Fibroblast of the aortic adventitia (primary cell): ENCODE measurements at regions not wholly inside any gene's neighbourhood (a gene's known extent, or its start where the extent isn't known, plus 50 kb on each side); places are given as distances from the start of the nearest gene placed in this dataset.
A peak's percentile ranks its signal among the peaks of the same experiment; 100 is the strongest.

Experiments
- DNase-seq: peaks from one replicate; pipeline ENCODE4 v3.0.0-alpha.2; 2010; ENCODE audit warnings: low read depth
- H3K4me3 ChIP-seq: 2 replicates; pipeline ENCODE4 v1.5.1; 2011; ENCODE audit warnings: low read depth, mild to moderate bottlenecking, control low read depth, low read length, moderate library complexity
- TF ChIP-seq, protein P1 (sequence below): IDR thresholded peaks from 2 replicates; pipeline ENCODE4 v1.5.1; 2011; ENCODE audit warnings: mild to moderate bottlenecking, low read length, control low read depth, inconsistent platforms; ENCODE audit not compliant: insufficient read depth

- no peak for DNase-seq
- no peak overlapping the region for H3K4me3 ChIP-seq
- TF ChIP-seq, protein P1, sequence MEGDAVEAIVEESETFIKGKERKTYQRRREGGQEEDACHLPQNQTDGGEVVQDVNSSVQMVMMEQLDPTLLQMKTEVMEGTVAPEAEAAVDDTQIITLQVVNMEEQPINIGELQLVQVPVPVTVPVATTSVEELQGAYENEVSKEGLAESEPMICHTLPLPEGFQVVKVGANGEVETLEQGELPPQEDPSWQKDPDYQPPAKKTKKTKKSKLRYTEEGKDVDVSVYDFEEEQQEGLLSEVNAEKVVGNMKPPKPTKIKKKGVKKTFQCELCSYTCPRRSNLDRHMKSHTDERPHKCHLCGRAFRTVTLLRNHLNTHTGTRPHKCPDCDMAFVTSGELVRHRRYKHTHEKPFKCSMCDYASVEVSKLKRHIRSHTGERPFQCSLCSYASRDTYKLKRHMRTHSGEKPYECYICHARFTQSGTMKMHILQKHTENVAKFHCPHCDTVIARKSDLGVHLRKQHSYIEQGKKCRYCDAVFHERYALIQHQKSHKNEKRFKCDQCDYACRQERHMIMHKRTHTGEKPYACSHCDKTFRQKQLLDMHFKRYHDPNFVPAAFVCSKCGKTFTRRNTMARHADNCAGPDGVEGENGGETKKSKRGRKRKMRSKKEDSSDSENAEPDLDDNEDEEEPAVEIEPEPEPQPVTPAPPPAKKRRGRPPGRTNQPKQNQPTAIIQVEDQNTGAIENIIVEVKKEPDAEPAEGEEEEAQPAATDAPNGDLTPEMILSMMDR: no peak
These were observed 77.8 kb downstream of the RDH14 start for GRCh38 chr2:18482666-18483065.

GRCh38 chr2:18479947-18480369 is 80.5 kb downstream of the RDH14 start:
- no peak overlapping the region for H3K4me3 ChIP-seq
- TF ChIP-seq, protein P1: no peak
- DNase-seq: peak; percentile 94

GRCh38 chr2:18477293-18477692 is 83.2 kb downstream of the RDH14 start:
- H3K4me3 ChIP-seq: no peak overlapping the region
- TF ChIP-seq, protein P1: no peak
- DNase-seq: no peak

DNA sequence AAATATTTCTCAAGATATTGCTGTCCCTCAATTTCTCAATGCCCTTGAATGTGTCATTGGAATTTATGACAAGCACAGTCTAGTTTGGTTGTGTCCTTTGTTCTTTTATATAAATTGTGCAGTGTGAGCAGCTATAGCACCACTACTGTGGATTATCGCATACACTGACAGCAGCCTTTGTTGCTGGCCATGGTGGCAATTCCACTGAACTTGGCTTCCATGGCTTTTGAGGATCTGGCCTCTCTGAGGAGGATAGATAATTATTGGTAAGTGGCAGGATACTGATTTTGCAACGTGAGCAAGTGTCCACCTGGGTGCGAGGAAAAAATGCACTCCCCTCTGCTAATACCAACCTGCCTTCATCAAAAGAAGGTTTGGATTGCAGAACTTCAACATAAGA is 84.0 kb downstream of the RDH14 start:
- no peak for DNase-seq
- TF ChIP-seq, protein P1: no peak
- no peak overlapping the region for H3K4me3 ChIP-seq

DNA sequence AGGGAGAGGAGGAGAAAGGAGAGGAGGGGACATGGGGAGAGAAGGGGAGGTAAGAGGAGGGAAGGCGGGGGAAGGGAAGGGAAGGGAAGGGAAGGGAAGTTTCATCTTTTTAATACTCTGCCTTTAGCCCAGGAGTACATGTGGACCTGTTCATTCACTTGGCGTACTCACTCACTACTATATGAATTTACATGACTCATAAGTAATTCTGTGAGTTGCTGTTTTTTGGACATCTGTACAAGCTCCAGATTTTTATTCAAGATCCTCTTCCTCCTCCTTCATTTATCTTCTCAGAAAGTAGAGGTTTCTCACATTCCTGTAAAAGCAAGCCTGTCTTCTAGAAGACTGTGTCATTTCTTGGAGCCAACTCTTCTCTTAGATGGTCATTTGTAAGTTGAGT is 84.6 kb downstream of the RDH14 start:
- DNase-seq: peak; percentile 52
- TF ChIP-seq, protein P1: no peak

GRCh38 chr2:18474700-18475099 is 85.8 kb downstream of the RDH14 start:
- TF ChIP-seq, protein P1: no peak
- DNase-seq: peak; percentile 44
- no peak overlapping the region for H3K4me3 ChIP-seq

More for the DNA sequence above, 84.6 kb downstream of the RDH14 start:
- no peak overlapping the region for H3K4me3 ChIP-seq

DNA sequence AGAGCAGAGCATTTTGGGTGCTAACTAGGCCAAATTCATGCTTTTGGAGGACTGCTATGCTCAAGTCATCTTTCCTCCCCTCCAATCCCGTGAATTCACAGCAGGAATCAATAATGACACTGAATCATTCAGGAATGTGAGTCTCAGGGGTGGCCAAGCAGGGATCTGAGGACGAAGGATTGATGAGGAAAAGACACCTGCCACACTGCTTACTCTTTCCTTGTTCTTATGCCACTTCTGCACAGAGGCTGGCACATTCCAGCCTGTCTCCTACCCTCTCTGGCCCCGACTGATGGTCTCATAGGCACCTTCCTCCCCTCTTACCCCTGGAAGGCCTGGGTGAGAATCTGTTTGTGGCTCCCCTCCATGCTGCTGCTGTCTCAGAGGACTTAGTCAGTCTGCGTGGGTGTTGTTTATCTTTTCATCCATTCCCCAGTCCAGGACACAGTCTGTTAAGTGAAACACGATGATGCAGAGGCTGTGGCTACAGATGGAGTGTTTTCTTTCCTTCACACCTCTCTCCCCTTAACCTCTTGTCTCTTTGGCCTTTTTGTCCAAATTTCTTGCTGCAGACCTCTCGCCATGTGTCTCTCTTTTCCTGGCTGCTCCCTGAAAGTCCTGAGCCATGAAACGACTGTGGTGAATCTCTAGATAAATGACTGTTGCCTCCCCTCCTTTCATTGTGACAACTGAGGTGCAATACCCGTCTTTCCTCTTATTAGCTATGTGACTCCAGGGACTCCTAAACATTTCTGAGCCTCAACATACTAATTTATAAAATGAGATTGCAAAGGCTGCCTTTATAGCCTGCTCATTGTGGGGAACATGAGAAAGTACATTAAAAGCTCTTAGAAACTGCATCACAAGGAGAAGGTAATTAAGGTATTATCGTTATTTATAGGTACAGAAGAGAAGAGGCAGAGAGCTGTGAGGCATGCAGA is 86.9 kb downstream of the RDH14 start:
- TF ChIP-seq, protein P1: no peak
- no peak overlapping the region for H3K4me3 ChIP-seq

More for the DNA sequence above, 86.9 kb downstream of the RDH14 start:
- peak; percentile 92 for DNase-seq
